H9 (cell line): ENCODE measurements at regions not wholly inside any gene's neighbourhood (a gene's known extent, or its start where the extent isn't known, plus 50 kb on each side); places are given as distances from the start of the nearest gene placed in this dataset.
A peak's percentile ranks its signal among the peaks of the same experiment; 100 is the strongest.

Experiments used
- DNase-seq: peaks from one replicate; pipeline ENCODE4 v3.0.0-alpha.2; 2017
- H2AFZ ChIP-seq: one replicate; pipeline ENCODE4 v1.6.1; 2013; ENCODE audit warnings: mild to moderate bottlenecking, low read length, control low read depth, moderate library complexity
- H2AK5ac ChIP-seq: 2 replicates; pipeline ENCODE4 v1.6.1; 2013; ENCODE audit warnings: low read length, control low read depth, mixed read lengths; ENCODE audit not compliant: insufficient read length
- H2BK120ac ChIP-seq: one replicate; pipeline ENCODE4 v1.6.1; 2013; ENCODE audit warnings: low read depth, mild to moderate bottlenecking, low read length, control low read depth, inconsistent platforms; ENCODE audit not compliant: poor library complexity, severe bottlenecking
- H2BK12ac ChIP-seq: 2 replicates; pipeline ENCODE4 v1.6.1; 2013; ENCODE audit warnings: low read length, control low read depth, mixed read lengths, low read depth; ENCODE audit not compliant: insufficient read length
- H2BK15ac ChIP-seq: 2 replicates; pipeline ENCODE4 v1.6.1; 2013; ENCODE audit warnings: low read depth, low read length, control low read depth
- H2BK20ac ChIP-seq: one replicate; pipeline ENCODE4 v1.6.1; 2013; ENCODE audit warnings: low read depth, mild to moderate bottlenecking, low read length, control low read depth, inconsistent platforms; ENCODE audit not compliant: poor library complexity, severe bottlenecking
- H2BK5ac ChIP-seq: 2 replicates; pipeline ENCODE4 v1.6.1; 2013; ENCODE audit warnings: low read length, control low read depth, mixed read lengths; ENCODE audit not compliant: insufficient read length
- H3K14ac ChIP-seq: 2 replicates; pipeline ENCODE4 v1.6.1; 2013; ENCODE audit warnings: low read length, control low read depth; ENCODE audit not compliant: insufficient read depth
- H3K18ac ChIP-seq: 2 replicates; pipeline ENCODE4 v1.6.1; 2013; ENCODE audit warnings: low read depth, mild to moderate bottlenecking, mixed read lengths, low read length, control low read depth; ENCODE audit not compliant: insufficient read length
- H3K23ac ChIP-seq: 2 replicates; pipeline ENCODE4 v1.6.1; 2013; ENCODE audit warnings: low read length, control low read depth, mixed read lengths, low read depth; ENCODE audit not compliant: insufficient read length
- H3K23me2 ChIP-seq: 2 replicates; pipeline ENCODE4 v1.6.1; 2013; ENCODE audit warnings: low read depth, mild to moderate bottlenecking, mixed read lengths, low read length, control low read depth; ENCODE audit not compliant: insufficient read length, poor library complexity, severe bottlenecking
- H3K27ac ChIP-seq: 2 replicates; pipeline ENCODE4 v1.5.1; 2013; ENCODE audit warnings: low read length, control low read depth, mixed read lengths, low read depth; ENCODE audit not compliant: insufficient read length
- H3K27me3 ChIP-seq: 2 replicates; pipeline ENCODE4 v1.6.1; 2013; ENCODE audit warnings: low read length, control low read depth, inconsistent platforms; ENCODE audit not compliant: insufficient read depth
- H3K4ac ChIP-seq: 2 replicates; pipeline ENCODE4 v1.6.1; 2013; ENCODE audit warnings: low read depth, mild to moderate bottlenecking, control low read depth, inconsistent platforms, low read length, moderate library complexity
- H3K4me1 ChIP-seq: 2 replicates; pipeline ENCODE4 v1.6.1; 2013; ENCODE audit warnings: low read length, control low read depth, inconsistent platforms; ENCODE audit not compliant: insufficient read depth
- H3K4me2 ChIP-seq: 2 replicates; pipeline ENCODE4 v1.6.1; 2013; ENCODE audit warnings: low read length, control low read depth, mixed read lengths; ENCODE audit not compliant: insufficient read length, insufficient read depth
- H3K56ac ChIP-seq: 2 replicates; pipeline ENCODE4 v1.6.1; 2013; ENCODE audit warnings: low read depth, mild to moderate bottlenecking, mixed read lengths, low read length, control low read depth; ENCODE audit not compliant: insufficient read length
- H3K79me1 ChIP-seq: 2 replicates; pipeline ENCODE4 v1.6.1; 2013; ENCODE audit warnings: low read depth, mild to moderate bottlenecking, moderate library complexity, low read length, control low read depth, inconsistent platforms; ENCODE audit not compliant: insufficient read depth, poor library complexity, severe bottlenecking
- H3K79me2 ChIP-seq: 2 replicates; pipeline ENCODE4 v1.6.1; 2013; ENCODE audit warnings: low read length, control low read depth, inconsistent platforms; ENCODE audit not compliant: insufficient read depth
- H3K9ac ChIP-seq: 2 replicates; pipeline ENCODE4 v1.6.1; 2013; ENCODE audit warnings: low read length, control low read depth, mixed read lengths; ENCODE audit not compliant: insufficient read length; ENCODE audit errors: extremely low read depth
- H3K9me3 ChIP-seq: one replicate; pipeline ENCODE4 v1.6.1; 2013; ENCODE audit warnings: low read depth, low read length, inconsistent platforms; ENCODE audit not compliant: control insufficient read depth
- H3T11ph ChIP-seq: one replicate; pipeline ENCODE4 v1.6.1; 2013; ENCODE audit warnings: mild to moderate bottlenecking, low read length, control low read depth, inconsistent platforms
- H4K20me1 ChIP-seq: one replicate; pipeline ENCODE4 v1.6.1; 2013; ENCODE audit not compliant: control insufficient read depth, insufficient read length, insufficient read depth
- H4K5ac ChIP-seq: 2 replicates; pipeline ENCODE4 v1.6.1; 2013; ENCODE audit warnings: low read depth, mild to moderate bottlenecking, mixed read lengths, low read length, control low read depth; ENCODE audit not compliant: insufficient read length
- H4K8ac ChIP-seq: replicated peaks from 2 replicates; pipeline ENCODE4 v1.6.1; 2013; ENCODE audit warnings: low read length, control low read depth, mixed read lengths, low read depth; ENCODE audit not compliant: insufficient read length
- H4K91ac ChIP-seq: 2 replicates; pipeline ENCODE4 v1.6.1; 2013; ENCODE audit warnings: low read depth, mild to moderate bottlenecking, moderate library complexity, mixed read lengths, low read length, control low read depth; ENCODE audit not compliant: insufficient read length
- H3K27ac Mint-ChIP-seq, 3 experiments: 2 replicates in 2 of 3; 3 replicates in 1 of 3; pipeline ENCODE4 v1.8.0; 2020 to 2021; ENCODE audit warnings: mixed read lengths in 3 of 3, mild to moderate bottlenecking in 1 of 3, moderate library complexity in 1 of 3
- H3K27me3 Mint-ChIP-seq: 2 replicates; pipeline ENCODE4 v1.8.0; 2021; ENCODE audit warnings: low read depth, mild to moderate bottlenecking, moderate library complexity, mixed read lengths
- H3K36me3 Mint-ChIP-seq, 3 experiments: 2 replicates in 2 of 3; 3 replicates in 1 of 3; pipeline ENCODE4 v1.8.0; 2020 to 2021; ENCODE audit warnings: low read depth in 3 of 3, mixed read lengths in 3 of 3; ENCODE audit not compliant: insufficient read depth in 1 of 3
- H3K4me1 Mint-ChIP-seq, 2 experiments: 2 replicates each; pipeline ENCODE4 v1.8.0; 2020; ENCODE audit warnings: mixed read lengths in 2 of 2
- H3K4me3 Mint-ChIP-seq, 2 experiments: 2 replicates in 1 of 2; 3 replicates in 1 of 2; pipeline ENCODE4 v1.8.0; 2020 to 2021; ENCODE audit warnings: mild to moderate bottlenecking in 2 of 2, mixed read lengths in 2 of 2, moderate library complexity in 1 of 2
- H3K9me3 Mint-ChIP-seq, 2 experiments: 2 replicates in 1 of 2; 3 replicates in 1 of 2; pipeline ENCODE4 v1.8.0; 2020; ENCODE audit warnings: mild to moderate bottlenecking in 2 of 2, mixed read lengths in 2 of 2, moderate library complexity in 1 of 2
- WGBS: extraction: QIAGEN DNeasy Blood & Tissue Kit; methylation state at CpG from one replicate; pipeline ENCODE4 v1.1.7; 2013; ENCODE audit warnings: missing lambda C conversion rate, low lambda C conversion rate, mixed read lengths; ENCODE audit not compliant: insufficient read length; ENCODE audit errors: extremely low coverage; 5-methylcytosine and 5-hydroxymethylcytosine counted together
- TF ChIP-seq, protein P1 (sequence below): fragments of 200-600 bp; sonication (generic); conservative IDR thresholded peaks from 3 replicates; pipeline ENCODE4 v1.8.0; 2021; ENCODE audit warnings: antibody characterized with exemption, mild to moderate bottlenecking

DNA sequence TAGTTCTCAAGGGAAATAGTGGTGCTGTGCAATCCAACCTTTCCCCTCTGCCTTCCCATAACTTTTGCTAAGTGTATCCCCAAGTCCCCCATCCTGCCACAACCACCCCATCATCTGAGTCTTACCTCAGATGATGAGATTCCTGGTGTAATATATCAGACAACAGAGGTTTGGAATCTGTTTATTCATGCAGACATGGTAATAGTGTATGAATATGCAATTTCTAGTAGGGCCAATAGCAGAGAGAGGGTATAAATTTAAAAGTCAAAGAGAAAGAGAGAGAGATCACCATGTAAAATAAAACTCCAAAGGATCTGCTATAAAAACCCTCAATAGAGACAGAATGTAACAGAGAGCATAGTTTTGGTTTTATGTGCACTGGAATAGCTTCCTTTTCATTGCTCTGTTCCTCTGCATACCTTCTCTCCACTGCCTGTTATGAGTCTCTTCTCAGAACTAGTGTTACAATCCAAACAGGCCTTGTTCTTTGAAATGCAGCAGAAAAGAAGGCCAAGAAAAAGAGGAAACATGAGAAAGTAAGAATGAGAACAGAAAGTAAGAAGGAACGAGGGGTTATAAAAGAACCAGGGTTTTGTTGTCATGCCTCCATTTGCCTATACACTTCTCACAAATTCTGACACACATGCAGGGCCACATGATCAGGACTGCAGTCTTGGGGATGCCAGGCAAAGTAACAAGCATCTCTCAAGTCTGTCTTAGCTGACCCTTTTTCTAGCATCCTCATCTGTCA is 278.0 kb downstream of the CETN3 start:
- Histone ChIP-seq H3K9ac (no peak overlapping the region), H2AFZ (no peak overlapping the region), H3K23ac (no peak overlapping the region), H3K14ac (no peak overlapping the region), H3K18ac (no peak overlapping the region), H2AK5ac (no peak overlapping the region), H4K20me1 (no peaks in the 10 kb centered on the region), H3K4me2 (no peak overlapping the region), H2BK15ac (no peak overlapping the region), H3K4me1 (no peaks in the 10 kb centered on the region; the same call in 1 of the 2 replicates), H3K27ac (peak overlapping the region; percentile 37), H4K8ac (no peak overlapping the region), H2BK5ac (no peak overlapping the region), H3K23me2 (no peaks in the 10 kb centered on the region), H3K9me3 (no peaks in the 10 kb centered on the region), H3K79me2 (no peaks in the 10 kb centered on the region), H4K5ac (no peak overlapping the region), H3T11ph (no peak overlapping the region), H4K91ac (no peak overlapping the region), H2BK20ac (no peak overlapping the region), H2BK12ac (no peak overlapping the region), H3K79me1 (no peaks in the 10 kb centered on the region), H3K56ac (no peak overlapping the region), H2BK120ac (no peak overlapping the region), H3K4ac (no peak overlapping the region), H3K27me3 (no peaks in the 10 kb centered on the region)
- no CpG with 5 or more reads among the region's 1 CpG for WGBS
- no peak overlapping the region for H3K4me3 Mint-ChIP-seq
- no peak for DNase-seq
- H3K4me1 Mint-ChIP-seq: peaks cover 10% of the 10 kb centered on the region in 2 experiments
- peak overlapping the region in 1 of 3 experiments; percentile 61; a peak in 2 of 7 replicates for H3K27ac Mint-ChIP-seq
- no peaks in the 10 kb centered on the region for H3K27me3 Mint-ChIP-seq
- no peaks in the 10 kb centered on the region; a peak in 1 of 7 replicates for H3K36me3 Mint-ChIP-seq
- TF ChIP-seq, protein P1, sequence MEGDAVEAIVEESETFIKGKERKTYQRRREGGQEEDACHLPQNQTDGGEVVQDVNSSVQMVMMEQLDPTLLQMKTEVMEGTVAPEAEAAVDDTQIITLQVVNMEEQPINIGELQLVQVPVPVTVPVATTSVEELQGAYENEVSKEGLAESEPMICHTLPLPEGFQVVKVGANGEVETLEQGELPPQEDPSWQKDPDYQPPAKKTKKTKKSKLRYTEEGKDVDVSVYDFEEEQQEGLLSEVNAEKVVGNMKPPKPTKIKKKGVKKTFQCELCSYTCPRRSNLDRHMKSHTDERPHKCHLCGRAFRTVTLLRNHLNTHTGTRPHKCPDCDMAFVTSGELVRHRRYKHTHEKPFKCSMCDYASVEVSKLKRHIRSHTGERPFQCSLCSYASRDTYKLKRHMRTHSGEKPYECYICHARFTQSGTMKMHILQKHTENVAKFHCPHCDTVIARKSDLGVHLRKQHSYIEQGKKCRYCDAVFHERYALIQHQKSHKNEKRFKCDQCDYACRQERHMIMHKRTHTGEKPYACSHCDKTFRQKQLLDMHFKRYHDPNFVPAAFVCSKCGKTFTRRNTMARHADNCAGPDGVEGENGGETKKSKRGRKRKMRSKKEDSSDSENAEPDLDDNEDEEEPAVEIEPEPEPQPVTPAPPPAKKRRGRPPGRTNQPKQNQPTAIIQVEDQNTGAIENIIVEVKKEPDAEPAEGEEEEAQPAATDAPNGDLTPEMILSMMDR: no peak
- no peaks in the 10 kb centered on the region for H3K9me3 Mint-ChIP-seq
